Fibroblast of lung (primary cell): ENCODE measurements at regions not wholly inside any gene's neighbourhood (a gene's known extent, or its start where the extent isn't known, plus 50 kb on each side); places are given as distances from the start of the nearest gene placed in this dataset.

Source experiments
- CTCF ChIP-seq, 2 donors: IDR thresholded peaks in 1 of 2; conservative IDR thresholded peaks in 1 of 2; 1 replicate in 1 of 2; 2 replicates in 1 of 2; pipeline ENCODE4 v1.5.1; 2011 to 2012; ENCODE audit warnings: low read length in 2 of 2, control low read depth in 1 of 2, inconsistent platforms in 1 of 2, low read depth in 1 of 2, mild to moderate bottlenecking in 1 of 2
- EZH2 ChIP-seq: IDR thresholded peaks from 2 replicates; pipeline ENCODE4 v1.5.1; 2012; ENCODE audit warnings: low read length, control low read depth, mild to moderate bottlenecking; ENCODE audit errors: missing control alignments

GRCh38 chr4:19005211-19005610 lies 983.7 kb upstream of the LCORL start:
- TF ChIP-seq EZH2 (no peak), CTCF (conservative IDR thresholded peaks at IDR 0.05 in 1 of 2, IDR thresholded peaks at IDR 0.05 in 1 of 2; ENCODE audit: low read depth in 1 of 2, low read length in 2 of 2) (no peak)
